GM23338 (cell line): ENCODE measurements at regions not wholly inside any gene's neighbourhood (a gene's known extent, or its start where the extent isn't known, plus 50 kb on each side); places are given as distances from the start of the nearest gene placed in this dataset.

ENCODE experiments used
- ATAC-seq: fragments of 200-7000 bp; cut with Tn5 transposase; 3 replicates; pipeline ENCODE4 v1.9.1; 2020
- DNase-seq: peaks from one replicate; pipeline ENCODE4 v3.0.0-alpha.2; 2015; ENCODE audit warnings: low spot score
- H2AFZ ChIP-seq: fragments of 200-600 bp; sonication (generic); 2 replicates; pipeline ENCODE4 v1.8.0; 2016; ENCODE audit warnings: antibody characterized with exemption, mild to moderate bottlenecking, moderate library complexity
- H3F3A ChIP-seq: fragments of 200-600 bp; sonication (generic); replicated peaks from 2 replicates; pipeline ENCODE4 v1.8.0; 2017; ENCODE audit warnings: antibody characterized with exemption, mixed run types, low read depth
- H3K27ac ChIP-seq: fragments of 200-600 bp; sonication (generic); 2 replicates; pipeline ENCODE4 v1.6.1; 2016; ENCODE audit warnings: low read depth
- H3K27me3 ChIP-seq: fragments of 200-600 bp; sonication (generic); 2 replicates; pipeline ENCODE4 v1.8.0; 2016; ENCODE audit warnings: mild to moderate bottlenecking, mixed run types, moderate library complexity; ENCODE audit not compliant: insufficient read depth
- H3K36me3 ChIP-seq: fragments of 200-600 bp; sonication (generic); 2 replicates; pipeline ENCODE4 v1.8.0; 2016; ENCODE audit warnings: mild to moderate bottlenecking; ENCODE audit not compliant: insufficient read depth
- H3K4me1 ChIP-seq: fragments of 200-600 bp; sonication (generic); 2 replicates; pipeline ENCODE4 v1.8.0; 2016; ENCODE audit warnings: mild to moderate bottlenecking, moderate library complexity; ENCODE audit not compliant: insufficient read depth
- H3K4me2 ChIP-seq: fragments of 200-600 bp; sonication (generic); 2 replicates; pipeline ENCODE4 v1.7.1; 2017; ENCODE audit warnings: mixed run types
- H3K4me3 ChIP-seq: fragments of 200-600 bp; sonication (generic); 2 replicates; pipeline ENCODE4 v1.6.1; 2016; ENCODE audit warnings: mixed run types
- H3K79me2 ChIP-seq: fragments of 200-600 bp; sonication (generic); replicated peaks from 2 replicates; pipeline ENCODE4 v1.8.0; 2017; ENCODE audit warnings: mild to moderate bottlenecking; ENCODE audit not compliant: insufficient read depth
- H3K9me2 ChIP-seq: fragments of 200-600 bp; sonication (generic); 2 replicates; pipeline ENCODE4 v1.8.0; 2017; ENCODE audit not compliant: insufficient read depth
- H4K20me1 ChIP-seq: fragments of 200-600 bp; sonication (generic); replicated peaks from 2 replicates; pipeline ENCODE4 v1.8.0; 2017; ENCODE audit warnings: mild to moderate bottlenecking; ENCODE audit not compliant: insufficient read depth
- H3K27ac Mint-ChIP-seq: 2 replicates; pipeline ENCODE4 v1.8.0; 2020; ENCODE audit warnings: inconsistent platforms, mild to moderate bottlenecking, moderate library complexity, mixed read lengths
- H3K27me3 Mint-ChIP-seq: 3 replicates; pipeline ENCODE4 v1.8.0; 2022; ENCODE audit warnings: low read depth, mild to moderate bottlenecking, moderate library complexity, mixed read lengths, inconsistent platforms; ENCODE audit not compliant: insufficient read depth, poor library complexity
- H3K36me3 Mint-ChIP-seq: 3 replicates; pipeline ENCODE4 v1.8.0; 2021; ENCODE audit warnings: low read depth, mild to moderate bottlenecking, inconsistent platforms, moderate library complexity, mixed read lengths
- H3K4me1 Mint-ChIP-seq: 3 replicates; pipeline ENCODE4 v1.8.0; 2020; ENCODE audit warnings: mild to moderate bottlenecking, inconsistent platforms, mixed read lengths
- H3K4me3 Mint-ChIP-seq: 3 replicates; pipeline ENCODE4 v1.8.0; 2021; ENCODE audit warnings: moderate library complexity, mild to moderate bottlenecking, inconsistent platforms, mixed read lengths
- H3K9me3 Mint-ChIP-seq: 3 replicates; pipeline ENCODE4 v1.8.0; 2020; ENCODE audit warnings: moderate library complexity, mild to moderate bottlenecking, inconsistent platforms, mixed read lengths
- POLR2AphosphoS5 ChIP-seq: IDR thresholded peaks from 2 replicates; pipeline ENCODE4 v1.6.1; 2016; ENCODE audit warnings: antibody characterized with exemption, low read depth
- STAT1 ChIP-seq: IDR thresholded peaks from one replicate; pipeline ENCODE4 v1.6.1; 2016; ENCODE audit warnings: antibody characterized with exemption; ENCODE audit not compliant: unreplicated experiment
- ZNF114 ChIP-seq: fragments of 250-450 bp; sonication (Bioruptor Pico); IDR thresholded peaks from 2 replicates; pipeline ENCODE4 v1.5.0; 2020; ENCODE audit warnings: mild to moderate bottlenecking, moderate library complexity
- TF ChIP-seq, protein P1 (sequence below): fragments of 250-450 bp; sonication (Bioruptor Pico); IDR thresholded peaks from 2 replicates; pipeline ENCODE4 v1.5.0; 2020; ENCODE audit warnings: mild to moderate bottlenecking, moderate library complexity
- TF ChIP-seq, protein P2 (sequence below): IDR thresholded peaks from 2 replicates; pipeline ENCODE4 v1.6.1; 2016; ENCODE audit warnings: antibody characterized with exemption

DNA sequence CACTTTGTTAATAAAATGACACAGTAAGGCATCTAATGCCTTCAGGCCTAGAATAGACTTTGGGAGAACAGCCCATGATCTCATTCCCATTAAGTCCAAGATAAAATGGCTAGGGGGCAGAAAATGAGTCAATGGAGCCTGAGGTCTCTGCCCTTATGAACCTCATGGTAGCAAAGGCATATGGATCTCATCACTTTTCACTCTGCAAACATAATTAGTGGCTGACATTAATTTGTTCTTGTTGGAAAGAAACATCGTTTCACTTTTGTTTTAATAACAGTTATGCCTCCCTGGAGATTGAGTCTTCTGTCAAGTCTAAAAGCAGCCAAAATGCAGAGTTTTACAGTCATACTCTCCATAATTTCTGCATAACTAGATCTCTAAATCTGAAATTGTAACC is 111.8 kb upstream of the API5 start (continued):
- TF ChIP-seq, protein P1, sequence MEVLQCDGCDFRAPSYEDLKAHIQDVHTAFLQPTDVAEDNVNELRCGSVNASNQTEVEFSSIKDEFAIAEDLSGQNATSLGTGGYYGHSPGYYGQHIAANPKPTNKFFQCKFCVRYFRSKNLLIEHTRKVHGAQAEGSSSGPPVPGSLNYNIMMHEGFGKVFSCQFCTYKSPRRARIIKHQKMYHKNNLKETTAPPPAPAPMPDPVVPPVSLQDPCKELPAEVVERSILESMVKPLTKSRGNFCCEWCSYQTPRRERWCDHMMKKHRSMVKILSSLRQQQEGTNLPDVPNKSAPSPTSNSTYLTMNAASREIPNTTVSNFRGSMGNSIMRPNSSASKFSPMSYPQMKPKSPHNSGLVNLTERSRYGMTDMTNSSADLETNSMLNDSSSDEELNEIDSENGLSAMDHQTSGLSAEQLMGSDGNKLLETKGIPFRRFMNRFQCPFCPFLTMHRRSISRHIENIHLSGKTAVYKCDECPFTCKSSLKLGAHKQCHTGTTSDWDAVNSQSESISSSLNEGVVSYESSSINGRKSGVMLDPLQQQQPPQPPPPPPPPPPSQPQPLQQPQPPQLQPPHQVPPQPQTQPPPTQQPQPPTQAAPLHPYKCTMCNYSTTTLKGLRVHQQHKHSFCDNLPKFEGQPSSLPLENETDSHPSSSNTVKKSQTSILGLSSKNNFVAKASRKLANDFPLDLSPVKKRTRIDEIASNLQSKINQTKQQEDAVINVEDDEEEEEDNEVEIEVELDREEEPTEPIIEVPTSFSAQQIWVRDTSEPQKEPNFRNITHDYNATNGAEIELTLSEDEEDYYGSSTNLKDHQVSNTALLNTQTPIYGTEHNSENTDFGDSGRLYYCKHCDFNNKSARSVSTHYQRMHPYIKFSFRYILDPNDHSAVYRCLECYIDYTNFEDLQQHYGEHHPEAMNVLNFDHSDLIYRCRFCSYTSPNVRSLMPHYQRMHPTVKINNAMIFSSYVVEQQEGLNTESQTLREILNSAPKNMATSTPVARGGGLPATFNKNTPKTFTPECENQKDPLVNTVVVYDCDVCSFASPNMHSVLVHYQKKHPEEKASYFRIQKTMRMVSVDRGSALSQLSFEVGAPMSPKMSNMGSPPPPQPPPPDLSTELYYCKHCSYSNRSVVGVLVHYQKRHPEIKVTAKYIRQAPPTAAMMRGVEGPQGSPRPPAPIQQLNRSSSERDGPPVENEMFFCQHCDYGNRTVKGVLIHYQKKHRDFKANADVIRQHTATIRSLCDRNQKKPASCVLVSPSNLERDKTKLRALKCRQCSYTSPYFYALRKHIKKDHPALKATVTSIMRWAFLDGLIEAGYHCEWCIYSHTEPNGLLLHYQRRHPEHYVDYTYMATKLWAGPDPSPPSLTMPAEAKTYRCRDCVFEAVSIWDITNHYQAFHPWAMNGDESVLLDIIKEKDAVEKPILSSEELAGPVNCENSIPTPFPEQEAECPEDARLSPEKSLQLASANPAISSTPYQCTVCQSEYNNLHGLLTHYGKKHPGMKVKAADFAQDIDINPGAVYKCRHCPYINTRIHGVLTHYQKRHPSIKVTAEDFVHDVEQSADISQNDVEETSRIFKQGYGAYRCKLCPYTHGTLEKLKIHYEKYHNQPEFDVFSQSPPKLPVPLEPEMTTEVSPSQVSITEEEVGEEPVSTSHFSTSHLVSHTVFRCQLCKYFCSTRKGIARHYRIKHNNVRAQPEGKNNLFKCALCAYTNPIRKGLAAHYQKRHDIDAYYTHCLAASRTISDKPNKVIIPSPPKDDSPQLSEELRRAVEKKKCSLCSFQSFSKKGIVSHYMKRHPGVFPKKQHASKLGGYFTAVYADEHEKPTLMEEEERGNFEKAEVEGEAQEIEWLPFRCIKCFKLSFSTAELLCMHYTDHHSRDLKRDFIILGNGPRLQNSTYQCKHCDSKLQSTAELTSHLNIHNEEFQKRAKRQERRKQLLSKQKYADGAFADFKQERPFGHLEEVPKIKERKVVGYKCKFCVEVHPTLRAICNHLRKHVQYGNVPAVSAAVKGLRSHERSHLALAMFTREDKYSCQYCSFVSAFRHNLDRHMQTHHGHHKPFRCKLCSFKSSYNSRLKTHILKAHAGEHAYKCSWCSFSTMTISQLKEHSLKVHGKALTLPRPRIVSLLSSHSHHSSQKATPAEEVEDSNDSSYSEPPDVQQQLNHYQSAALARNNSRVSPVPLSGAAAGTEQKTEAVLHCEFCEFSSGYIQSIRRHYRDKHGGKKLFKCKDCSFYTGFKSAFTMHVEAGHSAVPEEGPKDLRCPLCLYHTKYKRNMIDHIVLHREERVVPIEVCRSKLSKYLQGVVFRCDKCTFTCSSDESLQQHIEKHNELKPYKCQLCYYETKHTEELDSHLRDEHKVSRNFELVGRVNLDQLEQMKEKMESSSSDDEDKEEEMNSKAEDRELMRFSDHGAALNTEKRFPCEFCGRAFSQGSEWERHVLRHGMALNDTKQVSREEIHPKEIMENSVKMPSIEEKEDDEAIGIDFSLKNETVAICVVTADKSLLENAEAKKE, result no peak
- TF ChIP-seq STAT1 (no peak), ZNF114 (CRISPR knock-in tag) (no peak), POLR2AphosphoS5 (no peak)

DNA sequence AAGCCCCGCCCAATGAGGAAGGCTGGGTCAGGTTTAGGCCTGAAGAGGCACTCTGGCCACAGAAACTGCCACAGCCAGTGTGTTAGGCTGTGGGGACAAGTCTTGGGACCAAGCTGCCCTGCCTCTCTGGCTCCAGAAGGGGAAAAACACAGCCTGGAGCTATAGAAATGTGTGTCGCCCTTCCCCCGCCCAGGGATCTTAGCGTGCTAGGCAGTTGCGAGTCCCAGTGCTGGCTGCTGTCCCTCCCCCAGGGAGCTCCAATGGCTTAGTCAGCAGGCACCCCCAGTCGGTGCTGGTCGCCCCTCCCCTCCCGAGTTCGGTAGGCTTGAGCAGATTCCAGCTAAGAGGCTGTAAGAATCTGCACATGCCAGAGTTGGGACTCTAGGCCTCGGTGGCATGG is 99.5 kb upstream of the API5 start:
- Mint-ChIP-seq H3K27ac (no peak overlapping the region), H3K9me3 (peaks cover 97% of the 10 kb centered on the region), H3K4me1 (no peaks in the 10 kb centered on the region), H3K27me3 (peaks cover 2% of the 10 kb centered on the region), H3K36me3 (peaks cover 17% of the 10 kb centered on the region), H3K4me3 (no peak overlapping the region)
- peak; percentile 31 for ATAC-seq
- Histone ChIP-seq H3K9me2 (no peaks in the 10 kb centered on the region), H4K20me1 (no peaks in the 10 kb centered on the region), H3K4me3 (no peak overlapping the region), H3K4me1 (no peaks in the 10 kb centered on the region), H2AFZ (0 out of 2 replicates have a peak overlapping the region, but pooled peaks have one; percentile 81), H3F3A (no peaks in the 10 kb centered on the region), H3K27me3 (no peaks in the 10 kb centered on the region), H3K79me2 (no peaks in the 10 kb centered on the region), H3K27ac (no peak overlapping the region), H3K4me2 (peak overlapping the region; percentile 62; the same call in 1 of the 2 replicates), H3K36me3 (0 out of 2 replicates have a peak, but pooled peaks cover 5% of the 10 kb centered on the region)
- no peak for TF ChIP-seq ZNF114 (CRISPR knock-in tag)
- TF ChIP-seq, protein P2, sequence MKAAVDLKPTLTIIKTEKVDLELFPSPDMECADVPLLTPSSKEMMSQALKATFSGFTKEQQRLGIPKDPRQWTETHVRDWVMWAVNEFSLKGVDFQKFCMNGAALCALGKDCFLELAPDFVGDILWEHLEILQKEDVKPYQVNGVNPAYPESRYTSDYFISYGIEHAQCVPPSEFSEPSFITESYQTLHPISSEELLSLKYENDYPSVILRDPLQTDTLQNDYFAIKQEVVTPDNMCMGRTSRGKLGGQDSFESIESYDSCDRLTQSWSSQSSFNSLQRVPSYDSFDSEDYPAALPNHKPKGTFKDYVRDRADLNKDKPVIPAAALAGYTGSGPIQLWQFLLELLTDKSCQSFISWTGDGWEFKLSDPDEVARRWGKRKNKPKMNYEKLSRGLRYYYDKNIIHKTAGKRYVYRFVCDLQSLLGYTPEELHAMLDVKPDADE, result no peak
- peak; percentile 46 for DNase-seq
